Ectodermal cell (in vitro differentiated cells): ENCODE measurements at regions not wholly inside any gene's neighbourhood (a gene's known extent, or its start where the extent isn't known, plus 50 kb on each side); places are given as distances from the start of the nearest gene placed in this dataset.

Experiments used
- H3K27ac ChIP-seq: 2 replicates; pipeline ENCODE4 v1.7.0; 2013; ENCODE audit warnings: mild to moderate bottlenecking, low read depth, low read length; ENCODE audit not compliant: insufficient read depth, poor library complexity, severe bottlenecking
- H3K27me3 ChIP-seq: 2 replicates; pipeline ENCODE4 v1.7.0; 2013; ENCODE audit warnings: mild to moderate bottlenecking, low read length; ENCODE audit not compliant: insufficient read depth, control insufficient read depth, poor library complexity, severe bottlenecking
- H3K36me3 ChIP-seq: one replicate; pipeline ENCODE4 v1.7.0; 2013; ENCODE audit warnings: low read length; ENCODE audit not compliant: control insufficient read depth, insufficient read depth
- H3K4me1 ChIP-seq: one replicate; pipeline ENCODE4 v1.7.0; 2013; ENCODE audit warnings: low read length; ENCODE audit not compliant: control insufficient read depth, insufficient read depth
- H3K4me3 ChIP-seq: 2 replicates; pipeline ENCODE4 v1.7.0; 2013; ENCODE audit warnings: low read depth, low read length, control low read depth; ENCODE audit not compliant: insufficient read depth
- H3K9me3 ChIP-seq: 2 replicates; pipeline ENCODE4 v1.7.0; 2013; ENCODE audit warnings: mild to moderate bottlenecking, low read length, moderate library complexity; ENCODE audit not compliant: control insufficient read depth
- WGBS, 2 experiments: methylation state at CpG; one replicate each; pipeline ENCODE4 v1.1.7; 2013; ENCODE audit warnings: missing lambda C conversion rate in 2 of 2; 5-methylcytosine and 5-hydroxymethylcytosine counted together

GRCh38 chr1:229947968-229948367 lies 119.1 kb upstream of the GALNT2 start:
- no peak overlapping the region for H3K27ac ChIP-seq
- no peaks in the 10 kb centered on the region for H3K4me1 ChIP-seq
- WGBS, 2 experiments: 90 to 98% methylated on average over 3 of the region's 3 CpGs
- no peaks in the 10 kb centered on the region for H3K9me3 ChIP-seq
- no peaks in the 10 kb centered on the region for H3K36me3 ChIP-seq
- no peaks in the 10 kb centered on the region for H3K27me3 ChIP-seq
- H3K4me3 ChIP-seq: no peak overlapping the region

GRCh38 chr1:229948438-229948837 lies 118.6 kb upstream of the GALNT2 start:
- Histone ChIP-seq H3K27me3 (no peaks in the 10 kb centered on the region), H3K4me3 (no peak overlapping the region), H3K36me3 (no peaks in the 10 kb centered on the region), H3K27ac (no peak overlapping the region), H3K4me1 (no peaks in the 10 kb centered on the region), H3K9me3 (no peaks in the 10 kb centered on the region)
- 88 to 90% methylated on average over 6 to 7 of the region's 9 CpGs for WGBS, 2 experiments

- no peaks in the 10 kb centered on the region for H3K27me3 ChIP-seq
- WGBS, 2 experiments: 92 to 97% methylated on average over 3 of the region's 3 CpGs
- no peaks in the 10 kb centered on the region for H3K9me3 ChIP-seq
- no peaks in the 10 kb centered on the region for H3K36me3 ChIP-seq
- H3K27ac ChIP-seq: no peak overlapping the region
- H3K4me1 ChIP-seq: no peaks in the 10 kb centered on the region
- no peak overlapping the region for H3K4me3 ChIP-seq
Observed at GRCh38 chr1:229949500-229949899, 117.5 kb upstream of the GALNT2 start.

GRCh38 chr1:229950020-229950419 lies 117.0 kb upstream of the GALNT2 start:
- no peak overlapping the region for H3K4me3 ChIP-seq
- 94 to 98% methylated on average over 5 of the region's 5 CpGs for WGBS, 2 experiments
- no peaks in the 10 kb centered on the region for H3K4me1 ChIP-seq
- no peaks in the 10 kb centered on the region for H3K36me3 ChIP-seq
- no peaks in the 10 kb centered on the region for H3K27me3 ChIP-seq
- H3K27ac ChIP-seq: no peak overlapping the region
- no peaks in the 10 kb centered on the region for H3K9me3 ChIP-seq

- H3K36me3 ChIP-seq: no peaks in the 10 kb centered on the region
- no peaks in the 10 kb centered on the region for H3K9me3 ChIP-seq
- no peaks in the 10 kb centered on the region for H3K27me3 ChIP-seq
- H3K27ac ChIP-seq: no peak overlapping the region
- 96 to 100% methylated on average over 1 of the region's 1 CpG for WGBS, 2 experiments
- H3K4me1 ChIP-seq: no peaks in the 10 kb centered on the region
- no peak overlapping the region for H3K4me3 ChIP-seq
Observed at GRCh38 chr1:229950908-229951307, 116.1 kb upstream of the GALNT2 start.

GRCh38 chr1:229951856-229952534 lies 115.0 kb upstream of the GALNT2 start:
- H3K9me3 ChIP-seq: no peaks in the 10 kb centered on the region
- no peak overlapping the region for H3K27ac ChIP-seq
- H3K4me3 ChIP-seq: no peak overlapping the region
- 94 to 97% methylated on average over 2 of the region's 2 CpGs for WGBS, 2 experiments
- H3K4me1 ChIP-seq: no peaks in the 10 kb centered on the region
- no peaks in the 10 kb centered on the region for H3K36me3 ChIP-seq
- no peaks in the 10 kb centered on the region for H3K27me3 ChIP-seq

- WGBS, 2 experiments: 87 to 97% methylated on average over 4 of the region's 4 CpGs
- H3K4me3 ChIP-seq: no peak overlapping the region
- no peaks in the 10 kb centered on the region for H3K36me3 ChIP-seq
- H3K9me3 ChIP-seq: no peaks in the 10 kb centered on the region
- no peaks in the 10 kb centered on the region for H3K4me1 ChIP-seq
- H3K27ac ChIP-seq: no peak overlapping the region
- H3K27me3 ChIP-seq: no peaks in the 10 kb centered on the region
Observed at GRCh38 chr1:229952670-229953520, 114.1 kb upstream of the GALNT2 start.

- WGBS, 2 experiments: 86% methylated on average over 1 of the region's 1 CpG; no CpG with 5 or more reads in 1 of the 2 experiments
- H3K27ac ChIP-seq: no peak overlapping the region
- H3K4me3 ChIP-seq: no peak overlapping the region
- no peaks in the 10 kb centered on the region for H3K4me1 ChIP-seq
- no peaks in the 10 kb centered on the region for H3K27me3 ChIP-seq
- no peaks in the 10 kb centered on the region for H3K36me3 ChIP-seq
- no peaks in the 10 kb centered on the region for H3K9me3 ChIP-seq
Observed at GRCh38 chr1:229953736-229954326, 113.2 kb upstream of the GALNT2 start.

- H3K27me3 ChIP-seq: no peaks in the 10 kb centered on the region
- no peaks in the 10 kb centered on the region for H3K9me3 ChIP-seq
- no peak overlapping the region for H3K4me3 ChIP-seq
- H3K4me1 ChIP-seq: no peaks in the 10 kb centered on the region
- no peak overlapping the region for H3K27ac ChIP-seq
- H3K36me3 ChIP-seq: no peaks in the 10 kb centered on the region
- WGBS, 2 experiments: 93 to 98% methylated on average over 1 of the region's 2 CpGs
Observed at GRCh38 chr1:229964281-229964680, 102.8 kb upstream of the GALNT2 start.

- no peaks in the 10 kb centered on the region for H3K9me3 ChIP-seq
- WGBS, 2 experiments: 89 to 91% methylated on average over 8 of the region's 8 CpGs
- H3K27ac ChIP-seq: no peak overlapping the region
- H3K27me3 ChIP-seq: no peaks in the 10 kb centered on the region
- H3K4me1 ChIP-seq: no peaks in the 10 kb centered on the region
- H3K4me3 ChIP-seq: no peak overlapping the region
- H3K36me3 ChIP-seq: no peaks in the 10 kb centered on the region
Observed at GRCh38 chr1:229970714-229971113, 96.3 kb upstream of the GALNT2 start.
